Activated T-cell treated with anti-CD3 and anti-CD28 coated beads, Interleukin-2, amount 50 U/mL, for 72 hours (primary cell): ENCODE measurements at regions not wholly inside any gene's neighbourhood (a gene's known extent, or its start where the extent isn't known, plus 50 kb on each side); places are given as distances from the start of the nearest gene placed in this dataset.

ENCODE experiments used
- ATAC-seq, 2 donors: fragments of 150-1000 bp; cut with Tn5 transposase; replicated peaks in 1 of 2; 2 replicates each; pipeline ENCODE4 v1.10.0; 2021; ENCODE audit warnings: moderate library complexity in 2 of 2, mild to moderate bottlenecking in 1 of 2
- DNase-seq, 2 donors: peaks; one replicate each; pipeline ENCODE4 v3.0.0; 2021 to 2022; ENCODE audit warnings: mixed read lengths in 1 of 2
- H3K27ac Mint-ChIP-seq: one replicate; pipeline ENCODE4 v1.8.0; 2022; ENCODE audit warnings: mild to moderate bottlenecking, moderate library complexity, mixed read lengths
- H3K27me3 Mint-ChIP-seq: one replicate; pipeline ENCODE4 v1.8.0; 2022; ENCODE audit warnings: low read depth, mixed read lengths
- H3K36me3 Mint-ChIP-seq, 2 donors: one replicate each; pipeline ENCODE4 v1.8.0; 2022; ENCODE audit warnings: mixed read lengths in 2 of 2, mild to moderate bottlenecking in 1 of 2; ENCODE audit not compliant: insufficient read depth in 2 of 2
- H3K4me1 Mint-ChIP-seq: one replicate; pipeline ENCODE4 v1.8.0; 2022; ENCODE audit warnings: low read depth, mixed read lengths
- H3K4me3 Mint-ChIP-seq, 2 donors: one replicate each; pipeline ENCODE4 v1.8.0; 2022; ENCODE audit warnings: mild to moderate bottlenecking in 2 of 2, mixed read lengths in 2 of 2, moderate library complexity in 2 of 2
- H3K9me3 Mint-ChIP-seq, 2 donors: one replicate each; pipeline ENCODE4 v1.8.0; 2022; ENCODE audit warnings: mixed read lengths in 2 of 2

- Mint-ChIP-seq H3K4me3 (peak overlapping the region; percentile 56 to 86), H3K36me3 (peaks cover 0 to 3% of the 10 kb centered on the region in 2 donors), H3K4me1 (peaks cover 45% of the 10 kb centered on the region), H3K27me3 (no peaks in the 10 kb centered on the region), H3K9me3 (no peaks in the 10 kb centered on the region), H3K27ac (peak overlapping the region; percentile 82)
- peak; percentile 91 to 92 for ATAC-seq
- peak; percentile 30 to 43 for DNase-seq
Observed at GRCh38 chr5:74934949-74935751, 69.0 kb upstream of the FAM169A start.

GRCh38 chr5:74927336-74927735 is 61.1 kb upstream of the FAM169A start:
- DNase-seq (no peak), ATAC-seq (no peak)
- Mint-ChIP-seq H3K27ac (no peak overlapping the region), H3K4me1 (no peaks in the 10 kb centered on the region), H3K36me3 (no peaks in the 10 kb centered on the region), H3K9me3 (no peaks in the 10 kb centered on the region), H3K4me3 (no peak overlapping the region), H3K27me3 (no peaks in the 10 kb centered on the region)

GRCh38 chr5:74919487-74919886 is 53.3 kb upstream of the FAM169A start:
- no peaks in the 10 kb centered on the region for H3K36me3 Mint-ChIP-seq
- H3K27me3 Mint-ChIP-seq: no peaks in the 10 kb centered on the region
- H3K27ac Mint-ChIP-seq: no peak overlapping the region
- ATAC-seq (no peak), DNase-seq (no peak)
- H3K9me3 Mint-ChIP-seq: no peaks in the 10 kb centered on the region
- H3K4me1 Mint-ChIP-seq: no peaks in the 10 kb centered on the region
- H3K4me3 Mint-ChIP-seq: no peak overlapping the region

GRCh38 chr5:74919041-74919440 is 52.9 kb upstream of the FAM169A start:
- Mint-ChIP-seq H3K36me3 (no peaks in the 10 kb centered on the region), H3K4me1 (no peaks in the 10 kb centered on the region), H3K27me3 (peaks cover 2% of the 10 kb centered on the region), H3K4me3 (no peak overlapping the region), H3K9me3 (no peaks in the 10 kb centered on the region), H3K27ac (no peak overlapping the region)
- DNase-seq: no peak
- no peak for ATAC-seq

GRCh38 chr5:74918232-74918669 is 52.1 kb upstream of the FAM169A start:
- peaks cover 5% of the 10 kb centered on the region for H3K27me3 Mint-ChIP-seq

GRCh38 chr5:74916831-74917710 is 50.9 kb upstream of the FAM169A start:
- Mint-ChIP-seq H3K4me1 (no peaks in the 10 kb centered on the region), H3K36me3 (no peaks in the 10 kb centered on the region), H3K27me3 (peaks cover 5% of the 10 kb centered on the region), H3K9me3 (no peaks in the 10 kb centered on the region), H3K27ac (no peak overlapping the region), H3K4me3 (no peak overlapping the region)
- ATAC-seq: peak in 1 of 2 donors; percentile 51
- DNase-seq: no peak

More at GRCh38 chr5:74918232-74918669, 52.1 kb upstream of the FAM169A start:
- Mint-ChIP-seq H3K4me1 (no peaks in the 10 kb centered on the region), H3K9me3 (no peaks in the 10 kb centered on the region), H3K4me3 (no peak overlapping the region), H3K27ac (no peak overlapping the region), H3K36me3 (no peaks in the 10 kb centered on the region)
- ATAC-seq: no peak
- no peak for DNase-seq
